Omental fat pad (tissue), 3 donors: ENCODE measurements at regions not wholly inside any gene's neighbourhood (a gene's known extent, or its start where the extent isn't known, plus 50 kb on each side); places are given as distances from the start of the nearest gene placed in this dataset.
"Not testable (repeated sequence)": the region's sequence is repeated elsewhere in the genome, so short reads cannot be mapped to it uniquely, and the experiment has no call there.

ENCODE experiments used
- ATAC-seq: fragments of 150-250 bp; one replicate; pipeline ENCODE4 v1.9.1; 2016; ENCODE audit warnings: mild to moderate bottlenecking, moderate library complexity; ENCODE audit not compliant: low FRiP score
- DNase-seq: peaks from one replicate; pipeline ENCODE4 v3.0.0-alpha.2; 2019; ENCODE audit warnings: low spot score
- CTCF ChIP-seq, 3 donors: fragments of 450-650 bp; IDR thresholded peaks; one replicate each; pipeline ENCODE4 v1.5.1; 2016 to 2017; ENCODE audit warnings: antibody characterized with exemption in 3 of 3, mild to moderate bottlenecking in 3 of 3, moderate library complexity in 2 of 3

- TF ChIP-seq CTCF (IDR thresholded peaks at IDR 0.05) = no peak
- ATAC-seq = no peak
Observed at GRCh38 chr4:124934916-124935315, 222.4 kb upstream of the ANKRD50 start.

GRCh38 chr4:124933521-124933920 is 221.0 kb upstream of the ANKRD50 start:
- no peak for ATAC-seq
- DNase-seq = no peak
- no peak for TF ChIP-seq CTCF (IDR thresholded peaks at IDR 0.05)

More at GRCh38 chr4:124934916-124935315, 222.4 kb upstream of the ANKRD50 start:
- DNase-seq = no peak

GRCh38 chr4:124932447-124932846 is 219.9 kb upstream of the ANKRD50 start:
- DNase-seq = no peak
- TF ChIP-seq CTCF (IDR thresholded peaks at IDR 0.05) = no peak
- ATAC-seq = no peak

GRCh38 chr4:124931050-124931449 is 218.5 kb upstream of the ANKRD50 start:
- ATAC-seq (no peak), DNase-seq (no peak)
- no peak for TF ChIP-seq CTCF (IDR thresholded peaks at IDR 0.05)

GRCh38 chr4:124922748-124923147 is 210.2 kb upstream of the ANKRD50 start:
- ATAC-seq, DNase-seq: not testable (repeated sequence)

- DNase-seq (no peak), ATAC-seq (no peak)
- TF ChIP-seq CTCF (IDR thresholded peaks at IDR 0.05) = no peak
Observed at GRCh38 chr4:124918559-124919122, 206.1 kb upstream of the ANKRD50 start.

- no peak for TF ChIP-seq CTCF (IDR thresholded peaks at IDR 0.05)
- DNase-seq (no peak), ATAC-seq (no peak)
Observed at GRCh38 chr4:124915073-124915472, 202.5 kb upstream of the ANKRD50 start.

- DNase-seq (no peak), ATAC-seq (no peak)
- no peak for TF ChIP-seq CTCF (IDR thresholded peaks at IDR 0.05)
Observed at GRCh38 chr4:124913237-124913636, 200.7 kb upstream of the ANKRD50 start.
